ENCODE measurements at regions not wholly inside any gene's neighbourhood (a gene's known extent, or its start where the extent isn't known, plus 50 kb on each side); places are given as distances from the start of the nearest gene placed in this dataset.

DNA sequence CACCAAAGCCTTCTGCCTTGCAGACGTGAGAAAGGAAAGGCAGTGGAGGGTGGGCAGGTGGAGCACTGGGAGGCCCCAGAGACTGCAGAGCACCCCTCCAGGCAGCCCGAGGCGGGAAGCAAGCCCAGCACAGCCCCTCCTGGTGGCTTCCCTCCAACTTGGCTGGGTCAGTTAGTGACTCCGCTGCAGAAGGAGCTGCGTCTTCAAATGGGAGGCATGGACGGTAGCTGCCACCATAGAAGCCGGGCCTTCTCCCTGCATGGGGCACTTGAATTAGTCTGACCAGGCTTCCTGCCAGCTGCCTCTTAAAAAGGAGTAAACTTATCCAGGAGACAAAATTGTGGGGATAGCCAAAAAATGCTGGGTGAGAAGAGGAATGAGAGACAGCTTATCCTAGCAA, 88.0 kb upstream of the RPS6KA2 start:
- peaks cover 10% of the 10 kb centered on the region; the same call in 1 of the 2 replicates for H3K27me3 ChIP-seq (replicated peaks; ENCODE audit: insufficient read depth)
- H3K9ac ChIP-seq, result no peak overlapping the region
- H3K9me2 ChIP-seq (ENCODE audit: insufficient read depth), result no peaks in the 10 kb centered on the region
- H3K4me2 ChIP-seq (ENCODE audit: unreplicated experiment), result no peak overlapping the region
- in situ Hi-C loops (cut with MboI), result no loop called here
- no peak for TF ChIP-seq EZH2 (IDR thresholded peaks at IDR 0.05; ENCODE audit: insufficient read depth, poor library complexity, severe bottlenecking)
- TF ChIP-seq EZH2phosphoT487 (IDR thresholded peaks at IDR 0.05; ENCODE audit: insufficient read depth, low read depth), result no peak
- no peak overlapping the region for H3K27ac ChIP-seq
- no peaks in the 10 kb centered on the region for H3K36me3 ChIP-seq (ENCODE audit: low read depth)
- no peaks in the 10 kb centered on the region for H3K9me3 ChIP-seq (ENCODE audit: low read depth)
- 79 to 83% methylated on average over 7 of the region's 7 CpGs for WGBS, 2 experiments (ENCODE audit: low coverage in 1 of 2, low lambda C conversion rate in 2 of 2, missing lambda C conversion rate in 2 of 2)
- DNase-seq, result no peak
- H3F3A ChIP-seq (ENCODE audit: insufficient read depth), result no peaks in the 10 kb centered on the region
- H4K20me1 ChIP-seq (ENCODE audit: insufficient read depth), result no peaks in the 10 kb centered on the region
- H3K79me2 ChIP-seq (ENCODE audit: insufficient read depth), result no peaks in the 10 kb centered on the region
- no peak overlapping the region for H2AFZ ChIP-seq
- no peak overlapping the region for H3K4me3 ChIP-seq
- no peaks in the 10 kb centered on the region for H3K4me1 ChIP-seq (ENCODE audit: insufficient read depth)

DNA sequence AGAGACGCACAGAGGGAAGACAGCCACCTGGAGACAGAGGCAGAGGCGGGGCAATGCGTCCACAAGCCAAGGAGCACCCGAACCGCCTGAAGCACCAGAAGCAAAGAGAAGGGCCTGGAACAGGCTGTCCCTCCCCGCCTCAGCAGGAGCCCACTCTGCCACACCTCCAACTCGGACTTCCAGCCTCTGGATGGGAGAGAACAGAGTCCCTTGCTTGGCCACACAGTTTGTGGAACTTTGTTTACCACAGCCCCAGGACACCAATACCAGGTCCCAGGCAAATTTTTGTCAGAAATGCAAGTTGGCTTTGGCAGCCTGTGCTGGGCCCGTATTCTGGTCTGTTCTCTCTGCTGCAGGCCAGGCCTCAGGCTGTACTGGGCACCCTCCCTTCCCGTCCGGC, 87.5 kb upstream of the RPS6KA2 start:
- H3F3A ChIP-seq (ENCODE audit: insufficient read depth), result peaks cover 4% of the 10 kb centered on the region; the same call in 1 of the 2 replicates
- in situ Hi-C loops (cut with MboI), result no loop called here
- WGBS, 2 experiments (ENCODE audit: low coverage in 1 of 2, low lambda C conversion rate in 2 of 2, missing lambda C conversion rate in 2 of 2), result 78 to 87% methylated on average over 10 of the region's 10 CpGs

DNA sequence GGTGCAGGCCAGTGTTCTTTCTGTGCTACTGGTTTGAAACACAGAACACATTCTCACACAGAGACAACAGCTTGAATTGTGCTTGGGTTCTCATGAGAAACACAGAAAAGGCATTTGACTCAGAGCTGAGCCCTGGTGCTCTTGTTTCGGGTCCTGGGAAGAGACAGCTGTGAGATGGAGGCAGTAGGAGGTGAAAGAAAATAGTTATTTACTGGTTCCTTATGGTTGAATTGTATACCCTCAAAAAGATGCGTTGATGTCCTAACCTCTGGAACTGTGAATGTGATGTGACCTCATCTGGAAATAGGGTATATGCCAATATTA, 87.1 kb upstream of the RPS6KA2 start:
- Histone ChIP-seq H3K27me3 (replicated peaks; ENCODE audit: insufficient read depth) (0 out of 2 replicates have a peak, but pooled peaks cover 10% of the 10 kb centered on the region), H3K9me2 (ENCODE audit: insufficient read depth) (no peaks in the 10 kb centered on the region), H3K79me2 (ENCODE audit: insufficient read depth) (no peaks in the 10 kb centered on the region), H2AFZ (no peak overlapping the region), H3K9ac (no peak overlapping the region), H3K4me2 (ENCODE audit: unreplicated experiment) (no peak overlapping the region), H3F3A (ENCODE audit: insufficient read depth) (peaks cover 7% of the 10 kb centered on the region; the same call in 1 of the 2 replicates), H3K27ac (no peak overlapping the region), H3K4me1 (ENCODE audit: insufficient read depth) (no peaks in the 10 kb centered on the region), H4K20me1 (ENCODE audit: insufficient read depth) (no peaks in the 10 kb centered on the region), H3K9me3 (ENCODE audit: low read depth) (no peaks in the 10 kb centered on the region), H3K36me3 (ENCODE audit: low read depth) (no peaks in the 10 kb centered on the region), H3K4me3 (no peak overlapping the region)
- no peak for DNase-seq
- TF ChIP-seq EZH2 (IDR thresholded peaks at IDR 0.05; ENCODE audit: insufficient read depth, poor library complexity, severe bottlenecking) (no peak), EZH2phosphoT487 (IDR thresholded peaks at IDR 0.05; ENCODE audit: insufficient read depth, low read depth) (no peak)
- WGBS, 2 experiments (ENCODE audit: low coverage in 1 of 2, low lambda C conversion rate in 2 of 2, missing lambda C conversion rate in 2 of 2), result 45 to 51% methylated on average over 2 of the region's 2 CpGs
- in situ Hi-C loops (cut with MboI), result no loop called here

More for the DNA sequence above, 87.5 kb upstream of the RPS6KA2 start:
- Histone ChIP-seq H3K27me3 (replicated peaks; ENCODE audit: insufficient read depth) (0 out of 2 replicates have a peak, but pooled peaks cover 10% of the 10 kb centered on the region), H3K79me2 (ENCODE audit: insufficient read depth) (no peaks in the 10 kb centered on the region), H3K27ac (no peak overlapping the region), H2AFZ (no peak overlapping the region), H4K20me1 (ENCODE audit: insufficient read depth) (no peaks in the 10 kb centered on the region), H3K4me2 (ENCODE audit: unreplicated experiment) (no peak overlapping the region), H3K4me1 (ENCODE audit: insufficient read depth) (no peaks in the 10 kb centered on the region), H3K9me3 (ENCODE audit: low read depth) (no peaks in the 10 kb centered on the region), H3K36me3 (ENCODE audit: low read depth) (no peaks in the 10 kb centered on the region), H3K9ac (no peak overlapping the region), H3K9me2 (ENCODE audit: insufficient read depth) (no peaks in the 10 kb centered on the region), H3K4me3 (no peak overlapping the region)
- DNase-seq, result no peak
- TF ChIP-seq EZH2phosphoT487 (IDR thresholded peaks at IDR 0.05; ENCODE audit: insufficient read depth, low read depth), result no peak
- no peak for TF ChIP-seq EZH2 (IDR thresholded peaks at IDR 0.05; ENCODE audit: insufficient read depth, poor library complexity, severe bottlenecking)

DNA sequence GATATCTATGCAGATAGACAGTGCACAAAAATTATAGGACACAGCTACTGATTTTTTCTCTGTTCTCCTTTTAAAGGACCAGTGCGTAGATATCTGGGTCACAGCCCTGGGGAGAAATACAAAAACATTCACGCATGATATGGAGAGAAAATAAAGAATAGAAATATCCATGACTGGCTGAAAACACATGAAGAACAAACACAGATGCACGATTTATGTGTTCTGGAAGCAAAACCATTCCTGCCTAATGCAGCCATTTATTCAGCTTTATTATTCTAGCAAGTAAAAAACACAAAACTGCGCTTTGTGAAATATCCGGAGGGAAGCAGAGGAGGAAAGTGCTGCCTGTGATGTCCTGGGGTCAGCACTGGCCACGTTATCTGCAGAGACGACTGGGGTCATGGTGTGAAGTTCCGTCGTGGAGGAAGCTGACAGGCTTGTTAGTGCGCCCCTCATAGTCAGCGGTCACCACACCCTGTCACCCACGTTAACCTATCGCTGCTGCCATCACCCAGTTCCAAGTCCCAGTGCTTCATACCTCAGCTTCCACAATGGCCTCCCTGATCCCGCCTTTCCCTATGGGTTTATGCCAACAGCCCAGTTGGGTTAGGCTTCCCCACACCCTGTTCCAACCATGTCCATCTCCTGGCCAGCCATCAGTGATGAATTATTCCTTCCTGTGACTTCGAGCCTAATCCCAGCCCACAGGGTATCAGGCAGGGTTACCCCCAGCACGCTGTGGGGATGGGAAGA, 86.6 kb upstream of the RPS6KA2 start:
- no peak for DNase-seq
- Histone ChIP-seq H3K9ac (no peak overlapping the region), H3K9me2 (ENCODE audit: insufficient read depth) (no peaks in the 10 kb centered on the region), H3K4me2 (ENCODE audit: unreplicated experiment) (no peak overlapping the region), H3K27me3 (replicated peaks; ENCODE audit: insufficient read depth) (0 out of 2 replicates have a peak, but pooled peaks cover 10% of the 10 kb centered on the region), H4K20me1 (ENCODE audit: insufficient read depth) (no peaks in the 10 kb centered on the region), H3K27ac (no peak overlapping the region), H3K4me1 (ENCODE audit: insufficient read depth) (no peaks in the 10 kb centered on the region), H2AFZ (no peak overlapping the region), H3K4me3 (no peak overlapping the region), H3F3A (ENCODE audit: insufficient read depth) (peaks cover 7% of the 10 kb centered on the region; the same call in 1 of the 2 replicates), H3K79me2 (ENCODE audit: insufficient read depth) (no peaks in the 10 kb centered on the region), H3K9me3 (ENCODE audit: low read depth) (no peaks in the 10 kb centered on the region), H3K36me3 (ENCODE audit: low read depth) (no peaks in the 10 kb centered on the region)
- TF ChIP-seq EZH2 (IDR thresholded peaks at IDR 0.05; ENCODE audit: insufficient read depth, poor library complexity, severe bottlenecking) (no peak), EZH2phosphoT487 (IDR thresholded peaks at IDR 0.05; ENCODE audit: insufficient read depth, low read depth) (no peak)
- in situ Hi-C loops (cut with MboI), result no loop called here
- WGBS, 2 experiments (ENCODE audit: low coverage in 1 of 2, low lambda C conversion rate in 2 of 2, missing lambda C conversion rate in 2 of 2), result 55 to 58% methylated on average over 16 of the region's 16 CpGs
